ENCODE measurements at regions not wholly inside any gene's neighbourhood (a gene's known extent, or its start where the extent isn't known, plus 50 kb on each side); places are given as distances from the start of the nearest gene placed in this dataset.

DNA sequence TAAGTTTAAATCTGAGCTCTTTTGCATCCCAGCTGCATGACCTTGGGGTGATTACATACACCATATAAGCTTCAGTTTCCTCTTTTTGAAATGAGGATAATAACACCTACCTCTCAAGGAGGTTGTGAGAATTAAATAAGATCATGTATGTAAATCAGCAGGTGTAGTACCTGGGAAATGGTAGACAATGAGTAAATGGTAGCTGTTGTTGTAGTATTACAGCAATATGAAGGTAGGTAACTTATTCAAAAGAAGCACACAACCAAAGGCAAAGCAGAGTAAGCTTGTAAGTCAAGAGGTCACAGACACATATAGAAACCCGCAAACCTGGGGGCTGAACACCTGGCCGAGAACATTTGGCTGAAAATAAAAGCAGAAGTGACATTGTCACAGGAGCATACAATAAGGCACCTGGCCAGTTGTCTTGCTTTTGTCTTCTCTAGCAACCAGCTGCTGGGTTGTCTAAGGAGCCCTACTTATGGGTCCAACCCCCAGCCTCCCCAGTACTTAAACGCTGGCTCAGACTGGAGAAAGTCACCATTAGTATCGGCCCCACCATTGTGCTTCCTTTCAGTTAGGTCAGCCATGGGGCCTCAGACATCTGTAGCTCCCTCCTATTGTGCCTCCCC is 203.6 kb upstream of the MKLN1 start:
- H3K9me3 ChIP-seq = peaks cover 0 to 4% (median 0%) of the 10 kb centered on the region in 3 donors
- intact Hi-C loops (cut with DNase I; ENCODE audit: low total_unique reads) = no loop called here
- TF ChIP-seq, protein P1, sequence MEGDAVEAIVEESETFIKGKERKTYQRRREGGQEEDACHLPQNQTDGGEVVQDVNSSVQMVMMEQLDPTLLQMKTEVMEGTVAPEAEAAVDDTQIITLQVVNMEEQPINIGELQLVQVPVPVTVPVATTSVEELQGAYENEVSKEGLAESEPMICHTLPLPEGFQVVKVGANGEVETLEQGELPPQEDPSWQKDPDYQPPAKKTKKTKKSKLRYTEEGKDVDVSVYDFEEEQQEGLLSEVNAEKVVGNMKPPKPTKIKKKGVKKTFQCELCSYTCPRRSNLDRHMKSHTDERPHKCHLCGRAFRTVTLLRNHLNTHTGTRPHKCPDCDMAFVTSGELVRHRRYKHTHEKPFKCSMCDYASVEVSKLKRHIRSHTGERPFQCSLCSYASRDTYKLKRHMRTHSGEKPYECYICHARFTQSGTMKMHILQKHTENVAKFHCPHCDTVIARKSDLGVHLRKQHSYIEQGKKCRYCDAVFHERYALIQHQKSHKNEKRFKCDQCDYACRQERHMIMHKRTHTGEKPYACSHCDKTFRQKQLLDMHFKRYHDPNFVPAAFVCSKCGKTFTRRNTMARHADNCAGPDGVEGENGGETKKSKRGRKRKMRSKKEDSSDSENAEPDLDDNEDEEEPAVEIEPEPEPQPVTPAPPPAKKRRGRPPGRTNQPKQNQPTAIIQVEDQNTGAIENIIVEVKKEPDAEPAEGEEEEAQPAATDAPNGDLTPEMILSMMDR (IDR thresholded peaks at IDR 0.05) = no peak
- H3K4me1 ChIP-seq = no peaks in the 10 kb centered on the region
- no peaks in the 10 kb centered on the region for H3K27me3 ChIP-seq
- no peak overlapping the region for H3K4me3 ChIP-seq
- no peaks in the 10 kb centered on the region for H3K36me3 ChIP-seq
- no peak overlapping the region for H3K27ac ChIP-seq
- DNase-seq = no peak

DNA sequence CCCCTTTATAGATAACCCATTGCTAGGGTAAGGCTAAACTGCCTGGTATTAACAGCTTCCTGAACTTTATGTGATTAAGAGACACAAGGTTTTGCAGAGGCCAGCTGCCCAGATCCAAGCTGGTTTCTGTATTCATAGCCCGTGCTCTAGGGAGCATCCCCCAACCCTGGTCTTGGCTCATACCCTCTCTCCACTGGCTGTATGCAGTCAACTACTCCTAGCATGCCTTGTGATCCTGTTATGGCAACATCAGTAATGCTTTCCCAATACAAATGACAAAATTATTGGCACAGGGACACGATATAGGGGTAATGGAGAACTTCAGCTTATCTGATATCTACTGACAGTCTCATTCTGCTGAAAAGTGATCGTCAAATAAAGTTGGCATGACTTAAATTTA is 202.8 kb upstream of the MKLN1 start:
- Histone ChIP-seq H3K4me1 (no peaks in the 10 kb centered on the region), H3K4me3 (no peak overlapping the region), H3K36me3 (no peaks in the 10 kb centered on the region), H3K27ac (no peak overlapping the region), H3K27me3 (no peaks in the 10 kb centered on the region), H3K9me3 (no peaks in the 10 kb centered on the region)
- TF ChIP-seq, protein P1 (IDR thresholded peaks at IDR 0.05) = no peak
- no peak for DNase-seq
- intact Hi-C loops (cut with DNase I; ENCODE audit: low total_unique reads) = no loop called here

DNA sequence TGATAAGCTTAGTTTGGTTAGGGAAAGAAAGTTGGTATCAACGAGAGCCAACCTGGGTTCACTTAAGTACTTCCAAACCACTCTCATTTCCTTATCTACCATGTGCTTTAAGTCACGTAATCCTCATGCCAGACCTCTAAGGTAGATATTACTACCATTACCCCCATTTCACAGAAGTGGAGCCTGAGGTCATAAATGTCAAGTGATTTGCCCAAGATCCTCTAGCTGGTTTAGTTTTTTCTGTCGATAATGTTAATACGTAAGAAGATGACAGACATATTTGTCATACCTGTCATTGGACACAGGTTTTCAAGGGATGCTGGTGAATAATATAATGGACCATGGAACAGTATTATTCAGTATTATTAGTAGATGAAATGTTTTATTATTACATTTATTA is 197.4 kb upstream of the MKLN1 start:
- Histone ChIP-seq H3K9me3 (no peaks in the 10 kb centered on the region), H3K4me1 (no peaks in the 10 kb centered on the region), H3K4me3 (no peak overlapping the region), H3K27ac (no peak overlapping the region), H3K27me3 (no peaks in the 10 kb centered on the region), H3K36me3 (no peaks in the 10 kb centered on the region)
- DNase-seq = no peak
- intact Hi-C loops (cut with DNase I; ENCODE audit: low total_unique reads) = no loop called here
- TF ChIP-seq, protein P1 (IDR thresholded peaks at IDR 0.05) = no peak

DNA sequence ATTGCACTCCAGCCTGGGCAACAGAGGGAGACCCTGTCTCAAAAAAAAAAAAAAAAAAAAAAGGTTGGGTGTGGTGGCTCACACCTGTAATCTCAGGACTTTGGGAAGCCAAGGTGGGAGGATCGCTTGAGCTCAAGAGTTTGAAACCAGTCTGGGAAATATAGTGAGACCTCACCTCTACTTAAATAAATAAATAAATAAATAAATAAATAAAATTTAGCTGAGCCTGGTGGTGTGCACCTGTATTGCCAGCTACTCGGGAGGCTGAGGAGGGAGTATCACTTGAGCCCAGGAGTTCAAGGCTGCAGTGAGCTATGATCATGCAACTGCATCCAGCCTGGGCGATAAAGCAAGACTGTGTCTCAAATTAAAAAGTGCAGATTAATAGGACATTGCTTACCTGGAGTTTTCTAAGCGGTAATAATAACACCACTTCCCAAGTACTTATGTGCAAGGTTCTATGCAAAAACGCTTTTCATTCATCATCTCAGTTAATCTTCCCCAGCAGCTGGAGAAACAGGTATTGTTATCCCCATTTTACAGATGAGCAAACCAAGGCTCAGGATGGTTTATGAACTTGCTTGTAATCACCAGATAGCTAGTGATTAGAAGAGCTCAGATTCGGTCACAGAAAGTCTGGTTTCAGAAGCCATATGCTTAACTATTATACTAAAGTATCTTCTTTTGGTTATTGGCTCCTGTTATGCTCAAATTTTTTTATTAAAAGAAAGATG is 196.5 kb upstream of the MKLN1 start:
- H3K36me3 ChIP-seq = no peaks in the 10 kb centered on the region

DNA sequence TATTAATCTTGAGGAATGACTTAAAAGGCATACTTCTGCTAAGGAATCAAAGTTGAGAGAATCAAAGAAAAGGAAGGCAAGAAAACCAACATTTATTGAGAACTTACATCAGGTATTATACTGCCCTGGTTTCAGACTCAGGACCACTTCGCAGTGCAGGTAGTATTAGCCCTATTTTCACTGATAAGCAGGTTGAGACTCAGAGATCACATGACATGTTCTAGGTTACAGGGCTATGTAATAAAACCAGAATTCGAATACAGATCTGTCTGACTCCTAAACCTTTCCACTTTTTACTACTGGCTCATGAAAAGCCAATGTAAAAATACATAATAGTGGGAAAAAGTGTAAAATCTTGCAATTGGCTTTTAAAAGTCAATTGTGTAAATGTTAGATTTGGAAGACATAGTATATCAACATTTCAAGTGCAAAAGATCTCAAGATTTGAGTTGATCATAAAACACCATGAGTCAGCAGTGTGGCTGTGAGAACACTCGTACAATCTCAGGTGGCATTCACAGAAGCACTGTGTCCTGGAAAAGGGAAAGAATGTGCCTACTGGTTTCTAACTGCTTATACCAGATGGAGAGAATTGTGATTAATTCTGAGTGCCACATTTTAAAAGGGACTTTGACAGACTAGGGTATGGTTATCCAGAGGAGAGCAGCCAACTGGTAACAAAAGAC is 195.8 kb upstream of the MKLN1 start:
- intact Hi-C loops (cut with DNase I; ENCODE audit: low total_unique reads) = no loop called here
- no peaks in the 10 kb centered on the region for H3K4me1 ChIP-seq
- H3K9me3 ChIP-seq = no peaks in the 10 kb centered on the region
- no peak overlapping the region for H3K4me3 ChIP-seq
- TF ChIP-seq, protein P1 (IDR thresholded peaks at IDR 0.05) = no peak
- no peaks in the 10 kb centered on the region for H3K27me3 ChIP-seq
- no peaks in the 10 kb centered on the region for H3K36me3 ChIP-seq
- DNase-seq = no peak
- no peak overlapping the region for H3K27ac ChIP-seq

More for the DNA sequence above, 196.5 kb upstream of the MKLN1 start:
- H3K27me3 ChIP-seq = no peaks in the 10 kb centered on the region
- TF ChIP-seq, protein P1 (IDR thresholded peaks at IDR 0.05) = no peak
- intact Hi-C loops (cut with DNase I; ENCODE audit: low total_unique reads) = no loop called here
- no peak overlapping the region for H3K27ac ChIP-seq
- DNase-seq = no peak
- no peaks in the 10 kb centered on the region for H3K4me1 ChIP-seq
- H3K4me3 ChIP-seq = no peak overlapping the region
- H3K9me3 ChIP-seq = no peaks in the 10 kb centered on the region
